Ishikawa (cell line): ENCODE measurements at regions not wholly inside any gene's neighbourhood (a gene's known extent, or its start where the extent isn't known, plus 50 kb on each side); places are given as distances from the start of the nearest gene placed in this dataset.

Experiments
- CEBPB ChIP-seq: IDR thresholded peaks from 2 replicates; pipeline ENCODE4 v1.6.1; 2012
- CREB1 ChIP-seq: IDR thresholded peaks from 2 replicates; pipeline ENCODE4 v1.6.1; 2012; ENCODE audit warnings: low read depth
- EGR1 ChIP-seq: IDR thresholded peaks from 2 replicates; pipeline ENCODE4 v1.6.1; 2012
- EP300 ChIP-seq: IDR thresholded peaks from 2 replicates; pipeline ENCODE4 v1.6.1; 2012; ENCODE audit warnings: borderline replicate concordance
- FOXM1 ChIP-seq: IDR thresholded peaks from 2 replicates; pipeline ENCODE4 v1.6.1; 2012; ENCODE audit warnings: low read depth, borderline replicate concordance
- MAX ChIP-seq: IDR thresholded peaks from 2 replicates; pipeline ENCODE4 v1.6.1; 2012
- NFIC ChIP-seq: IDR thresholded peaks from 2 replicates; pipeline ENCODE4 v1.6.1; 2012
- RAD21 ChIP-seq: IDR thresholded peaks from 2 replicates; pipeline ENCODE4 v1.6.1; 2012; ENCODE audit warnings: low read depth
- REST ChIP-seq: IDR thresholded peaks from 2 replicates; pipeline ENCODE4 v1.6.1; 2012; ENCODE audit warnings: low read depth, mild to moderate bottlenecking
- TAF1 ChIP-seq: IDR thresholded peaks from 2 replicates; pipeline ENCODE4 v1.6.1; 2012; ENCODE audit warnings: low read depth, mild to moderate bottlenecking
- TCF12 ChIP-seq: IDR thresholded peaks from 2 replicates; pipeline ENCODE4 v1.6.1; 2012; ENCODE audit warnings: low read depth
- TEAD4 ChIP-seq: IDR thresholded peaks from 2 replicates; pipeline ENCODE4 v1.6.1; 2012
- USF1 ChIP-seq: IDR thresholded peaks from 2 replicates; pipeline ENCODE4 v1.6.1; 2012
- YY1 ChIP-seq: IDR thresholded peaks from 2 replicates; pipeline ENCODE4 v1.6.1; 2012; ENCODE audit warnings: low read depth
- ZBTB7A ChIP-seq: IDR thresholded peaks from 2 replicates; pipeline ENCODE4 v1.6.1; 2012; ENCODE audit warnings: low read depth

- TF ChIP-seq RAD21 (peak; percentile 61), TAF1 (no peak)
Measured at GRCh38 chr10:131453721-131454634, 142.5 kb upstream of the TCERG1L start.

GRCh38 chr10:131456411-131456810 lies 144.9 kb upstream of the TCERG1L start:
- TF ChIP-seq NFIC = no peak
- TF ChIP-seq EGR1 = no peak

- no peak for TF ChIP-seq USF1
- no peak for TF ChIP-seq FOXM1
- TF ChIP-seq ZBTB7A = no peak
- no peak for TF ChIP-seq RAD21
- no peak for TF ChIP-seq EP300
- TF ChIP-seq TCF12 = no peak
- no peak for TF ChIP-seq CREB1
- TF ChIP-seq NFIC = no peak
- TF ChIP-seq TAF1 = no peak
- no peak for TF ChIP-seq EGR1
- no peak for TF ChIP-seq CEBPB
- TF ChIP-seq MAX = no peak
- TF ChIP-seq YY1 = no peak
- no peak for TF ChIP-seq TEAD4
- TF ChIP-seq REST = no peak
Measured at GRCh38 chr10:131461093-131461492, 149.6 kb upstream of the TCERG1L start.

- TF ChIP-seq REST (no peak), CEBPB (no peak), MAX (no peak), ZBTB7A (no peak), YY1 (no peak), EGR1 (no peak), RAD21 (no peak), NFIC (no peak), FOXM1 (no peak), CREB1 (no peak), TCF12 (no peak), EP300 (no peak)
Measured at GRCh38 chr10:131464789-131465188, 153.3 kb upstream of the TCERG1L start.

GRCh38 chr10:131469551-131469950 lies 158.0 kb upstream of the TCERG1L start:
- TF ChIP-seq TAF1 (no peak), YY1 (no peak), TEAD4 (no peak), EP300 (no peak), CREB1 (no peak), EGR1 (no peak), USF1 (no peak), MAX (no peak), RAD21 (no peak), REST (no peak), NFIC (no peak)
